AG04449 (cell line): ENCODE measurements at regions not wholly inside any gene's neighbourhood (a gene's known extent, or its start where the extent isn't known, plus 50 kb on each side); places are given as distances from the start of the nearest gene placed in this dataset.

Experiments
- CTCF ChIA-PET: fragments of 350-600 bp; formaldehyde crosslinking; extraction: SDS; loops from one replicate; lab custom pipeline; 2021; ENCODE audit warnings: antibody characterized with exemption; lab: Yijun Ruan, JAX
- POLR2A ChIA-PET: fragments of 400-600, 350-600 bp; formaldehyde crosslinking; extraction: SDS; loops from one replicate; lab custom pipeline; 2020; ENCODE audit warnings: antibody characterized with exemption, inconsistent platforms; lab: Yijun Ruan, JAX
- DNase-seq: peaks from one replicate; pipeline ENCODE4 v3.0.0-alpha.2; 2010; ENCODE audit warnings: low read depth, low spot score
- H3K4me3 ChIP-seq: 2 replicates; pipeline ENCODE4 v1.5.1; 2011; ENCODE audit warnings: low read depth, mild to moderate bottlenecking, control low read depth, low read length
- TF ChIP-seq, protein P1 (sequence below): IDR thresholded peaks from one replicate; pipeline ENCODE4 v1.5.1; 2011; ENCODE audit warnings: mild to moderate bottlenecking, moderate library complexity, low read length, control low read depth, inconsistent platforms; ENCODE audit not compliant: insufficient read depth; ENCODE audit errors: missing control alignments

DNA sequence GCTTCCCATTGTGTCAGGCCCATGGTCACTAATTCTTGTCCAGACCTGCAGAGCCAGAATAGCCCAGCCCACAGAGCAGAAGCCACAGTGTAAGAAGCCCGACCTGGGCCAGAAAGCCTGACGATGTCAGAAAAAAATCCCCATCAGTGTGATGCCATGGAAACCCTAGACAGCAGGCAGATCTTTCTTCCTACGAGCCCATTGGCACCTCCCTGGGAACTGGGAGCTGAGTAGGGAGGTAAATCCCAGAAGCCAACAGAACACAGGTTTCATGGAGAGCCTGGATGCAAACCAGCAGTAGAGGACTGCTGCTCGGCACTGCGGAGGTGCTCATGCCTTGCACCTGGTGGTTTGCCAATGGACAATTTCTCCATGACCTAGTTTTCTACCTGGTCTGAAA lies 82.2 kb upstream of the SLC22A16 start:
- H3K4me3 ChIP-seq, result no peak overlapping the region
- POLR2A ChIA-PET, result no interaction called here
- no peak for DNase-seq
- CTCF ChIA-PET, result no interaction called here
- TF ChIP-seq, protein P1, sequence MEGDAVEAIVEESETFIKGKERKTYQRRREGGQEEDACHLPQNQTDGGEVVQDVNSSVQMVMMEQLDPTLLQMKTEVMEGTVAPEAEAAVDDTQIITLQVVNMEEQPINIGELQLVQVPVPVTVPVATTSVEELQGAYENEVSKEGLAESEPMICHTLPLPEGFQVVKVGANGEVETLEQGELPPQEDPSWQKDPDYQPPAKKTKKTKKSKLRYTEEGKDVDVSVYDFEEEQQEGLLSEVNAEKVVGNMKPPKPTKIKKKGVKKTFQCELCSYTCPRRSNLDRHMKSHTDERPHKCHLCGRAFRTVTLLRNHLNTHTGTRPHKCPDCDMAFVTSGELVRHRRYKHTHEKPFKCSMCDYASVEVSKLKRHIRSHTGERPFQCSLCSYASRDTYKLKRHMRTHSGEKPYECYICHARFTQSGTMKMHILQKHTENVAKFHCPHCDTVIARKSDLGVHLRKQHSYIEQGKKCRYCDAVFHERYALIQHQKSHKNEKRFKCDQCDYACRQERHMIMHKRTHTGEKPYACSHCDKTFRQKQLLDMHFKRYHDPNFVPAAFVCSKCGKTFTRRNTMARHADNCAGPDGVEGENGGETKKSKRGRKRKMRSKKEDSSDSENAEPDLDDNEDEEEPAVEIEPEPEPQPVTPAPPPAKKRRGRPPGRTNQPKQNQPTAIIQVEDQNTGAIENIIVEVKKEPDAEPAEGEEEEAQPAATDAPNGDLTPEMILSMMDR, result no peak

DNA sequence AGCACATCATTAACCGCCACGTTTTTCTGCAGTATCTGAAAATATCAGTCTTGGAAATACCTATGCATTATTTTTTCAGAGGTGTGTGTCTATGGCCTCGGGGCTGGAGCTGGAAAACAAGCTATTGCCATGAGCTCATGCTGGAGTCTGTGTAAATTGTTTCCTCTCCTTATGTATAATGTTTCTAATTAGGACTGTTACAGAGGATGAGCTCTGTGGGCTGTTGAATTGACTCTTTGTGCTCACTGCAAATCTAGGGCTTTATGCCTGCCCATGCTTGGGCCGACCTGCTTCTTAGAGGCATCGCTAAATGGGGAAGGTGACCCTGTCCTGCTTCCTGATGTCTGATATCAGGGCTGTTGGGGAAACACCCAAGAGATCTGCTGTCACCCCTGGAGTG lies 80.8 kb upstream of the SLC22A16 start:
- ChIA-PET POLR2A (no interaction called here), CTCF (no interaction called here)
- TF ChIP-seq, protein P1, result no peak
- no peak for DNase-seq
- H3K4me3 ChIP-seq, result no peak overlapping the region

DNA sequence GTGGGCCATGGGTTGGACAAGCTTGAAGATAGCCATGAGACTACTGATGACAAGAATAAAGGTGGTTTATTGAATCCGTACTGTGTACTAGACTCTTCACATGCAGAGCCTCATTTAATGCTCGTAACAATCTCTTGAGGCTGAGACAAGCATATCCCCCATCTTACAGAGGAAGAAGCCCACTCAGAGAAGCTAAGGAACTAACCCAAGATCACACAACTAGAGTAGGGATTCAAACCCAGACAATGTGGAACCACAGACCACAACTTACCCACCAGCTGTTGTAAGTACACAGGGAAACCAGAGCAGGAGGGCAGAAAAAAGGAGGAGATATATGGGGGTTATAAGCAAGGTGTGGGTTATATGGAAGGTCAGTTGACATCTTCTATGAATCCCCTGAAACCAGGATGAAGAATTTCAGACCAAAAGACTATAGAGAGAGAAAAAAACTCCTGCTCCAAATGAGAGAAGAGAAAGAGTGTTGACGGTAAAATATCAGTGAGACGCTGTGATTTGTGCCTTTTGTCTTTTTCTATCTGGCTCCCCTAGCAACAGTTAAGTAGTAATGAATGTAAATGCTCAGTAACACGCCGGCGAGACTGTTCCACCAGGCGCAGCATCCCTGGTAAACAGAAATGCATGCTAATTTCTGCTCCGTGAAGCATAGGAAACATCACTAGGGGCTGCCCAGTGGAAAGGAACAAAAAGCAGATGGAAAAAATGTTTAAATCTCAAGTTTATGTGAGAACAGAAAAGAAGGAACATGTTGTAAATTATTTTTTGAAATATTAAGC lies 80.1 kb upstream of the SLC22A16 start:
- ChIA-PET CTCF (interaction anchor here (1.3 kb wide), 1 partner anchor 12 kb away, joined by 3 read pairs; no protein-coding TSS in a partner anchor), POLR2A (no interaction called here)
- no peak for DNase-seq
- TF ChIP-seq, protein P1, result no peak
- H3K4me3 ChIP-seq, result no peak overlapping the region

DNA sequence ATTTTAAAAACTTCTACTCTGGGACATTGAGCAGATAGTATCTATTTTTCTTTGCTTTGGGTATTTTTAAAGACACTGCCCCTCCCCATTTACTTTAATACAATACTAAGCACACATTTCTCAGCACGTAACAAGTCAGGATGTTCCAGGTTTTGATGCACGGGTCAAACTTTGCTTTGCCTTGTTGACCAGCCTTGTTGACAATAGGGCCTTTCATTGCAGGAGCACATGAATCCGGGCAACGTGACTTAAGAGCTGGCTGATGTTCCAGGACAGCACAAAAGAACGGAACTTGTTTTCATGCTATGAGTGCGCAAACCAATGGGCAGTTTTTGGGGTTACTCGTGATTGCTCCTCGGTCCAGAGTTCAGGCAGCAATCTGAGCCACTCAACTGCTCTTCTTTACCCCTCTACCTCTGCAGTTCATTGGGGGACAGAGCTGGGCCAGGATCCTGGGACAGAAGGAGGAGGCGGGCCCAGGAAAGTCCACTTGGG lies 78.6 kb upstream of the SLC22A16 start:
- TF ChIP-seq, protein P1, result no peak
- no peak overlapping the region for H3K4me3 ChIP-seq
- no peak for DNase-seq
- CTCF ChIA-PET, result interaction anchor here (0.9 to 1.3 kb wide), 2 partner anchors 11 to 28 kb away, joined by 3 to 4 read pairs; no protein-coding TSS in a partner anchor
- POLR2A ChIA-PET, result no interaction called here

DNA sequence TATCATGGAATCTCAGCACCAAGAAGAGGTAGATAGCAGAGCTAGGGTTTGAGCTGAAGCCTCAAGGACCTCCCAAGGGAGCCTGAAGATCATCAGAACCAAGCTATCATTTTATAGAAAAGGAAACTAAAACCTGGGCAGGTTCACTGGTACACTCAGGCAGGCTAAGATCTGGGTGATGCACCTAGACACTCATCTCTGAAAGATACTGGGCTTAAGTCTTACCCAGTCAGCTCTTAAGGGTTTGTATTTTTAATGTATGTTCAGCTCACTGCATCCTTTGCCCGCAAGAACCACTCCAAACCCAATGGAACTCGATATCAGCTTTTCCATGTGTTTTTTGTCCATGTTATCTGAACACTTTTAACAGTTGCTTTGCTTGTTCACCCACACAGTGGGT lies 78.0 kb upstream of the SLC22A16 start:
- TF ChIP-seq, protein P1, result no peak
- POLR2A ChIA-PET, result no interaction called here
- CTCF ChIA-PET, result interaction anchor here (0.9 to 1.2 kb wide), 3 partner anchors 12 to 27 kb away, joined by 3 to 4 read pairs (median 3); no protein-coding TSS in a partner anchor
- no peak for DNase-seq
- H3K4me3 ChIP-seq, result no peak overlapping the region

DNA sequence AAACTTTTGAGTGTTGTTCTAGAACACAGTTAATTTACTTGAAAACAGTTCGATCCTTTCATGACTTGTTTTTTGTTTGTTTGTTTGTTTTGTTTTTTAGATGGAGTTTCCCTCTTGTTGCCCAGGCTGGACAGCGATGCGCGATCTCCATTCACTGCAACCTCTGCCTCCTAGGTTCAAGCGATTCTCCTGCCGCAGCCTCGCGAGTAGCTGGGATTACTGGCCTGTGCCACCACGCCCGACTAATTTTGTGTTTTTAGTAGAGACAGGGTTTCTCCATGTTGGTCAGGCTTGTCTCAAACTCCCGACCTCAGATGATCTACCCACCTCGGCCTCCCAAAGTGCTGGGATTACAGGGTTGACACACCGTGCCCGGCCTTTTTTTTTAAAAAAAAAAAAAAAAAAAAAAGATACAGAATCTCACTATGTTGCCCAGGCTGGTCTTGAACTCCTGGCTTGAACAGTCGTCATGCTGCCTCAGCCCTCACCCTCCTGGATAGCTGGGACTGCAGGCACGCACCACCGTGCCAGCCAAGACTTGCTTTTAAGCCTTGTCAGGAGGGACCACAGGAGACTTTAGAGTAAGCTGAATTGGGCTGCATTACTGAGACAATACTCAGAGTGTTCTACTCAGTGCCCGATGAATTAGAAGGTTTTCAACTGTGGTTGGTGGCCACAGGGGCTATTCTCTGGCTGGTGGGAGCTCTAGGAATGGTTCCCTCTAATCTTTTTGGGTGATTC lies 76.7 kb upstream of the SLC22A16 start:
- ChIA-PET POLR2A (no interaction called here), CTCF (interaction anchor here (0.6 to 1.0 kb wide), 2 partner anchors 11 to 397 kb away, joined by 3 read pairs; no protein-coding TSS in a partner anchor)
- H3K4me3 ChIP-seq, result no peak overlapping the region
- DNase-seq, result no peak
- TF ChIP-seq, protein P1, result no peak
